IPS DF 19.7 (cell line): ENCODE measurements at regions not wholly inside any gene's neighbourhood (a gene's known extent, or its start where the extent isn't known, plus 50 kb on each side); places are given as distances from the start of the nearest gene placed in this dataset.

Experiments used
- DNase-seq: peaks from one replicate; pipeline ENCODE4 v3.0.0-alpha.2; 2013; ENCODE audit warnings: low read depth, low spot score

GRCh38 chr5:125492977-125493376, 746.5 kb upstream of the ZNF608 start:
- no peak for DNase-seq

GRCh38 chr5:125496393-125496792, 750.0 kb upstream of the ZNF608 start:
- DNase-seq: no peak

- no peak for DNase-seq
These were observed 751.2 kb upstream of the ZNF608 start for GRCh38 chr5:125497651-125498050.

- no peak for DNase-seq
These were observed 753.3 kb upstream of the ZNF608 start for GRCh38 chr5:125499636-125500332.

- DNase-seq: no peak
These were observed 755.0 kb upstream of the ZNF608 start for GRCh38 chr5:125501396-125501795.

GRCh38 chr5:125503946-125504345, 757.5 kb upstream of the ZNF608 start:
- no peak for DNase-seq

- no peak for DNase-seq
These were observed 758.7 kb upstream of the ZNF608 start for GRCh38 chr5:125505115-125505514.

- DNase-seq: no peak
These were observed 759.7 kb upstream of the ZNF608 start for GRCh38 chr5:125506124-125506523.

GRCh38 chr5:125508225-125508624, 761.8 kb upstream of the ZNF608 start:
- DNase-seq: no peak

- no peak for DNase-seq
These were observed 764.2 kb upstream of the ZNF608 start for GRCh38 chr5:125510651-125511050.

- DNase-seq: no peak
These were observed 771.6 kb upstream of the ZNF608 start for GRCh38 chr5:125517973-125518550.

- DNase-seq: no peak
These were observed 774.9 kb upstream of the ZNF608 start for GRCh38 chr5:125521289-125521688.

- no peak for DNase-seq
These were observed 778.9 kb upstream of the ZNF608 start for GRCh38 chr5:125525356-125525755.

- no peak for DNase-seq
These were observed 780.5 kb upstream of the ZNF608 start for GRCh38 chr5:125526966-125527365.

- no peak for DNase-seq
These were observed 782.4 kb upstream of the ZNF608 start for GRCh38 chr5:125528881-125529280.

GRCh38 chr5:125530833-125531615, 784.6 kb upstream of the ZNF608 start:
- no peak for DNase-seq

GRCh38 chr5:125536095-125536494, 789.7 kb upstream of the ZNF608 start:
- no peak for DNase-seq

GRCh38 chr5:125536582-125536981, 790.1 kb upstream of the ZNF608 start:
- DNase-seq: no peak

- no peak for DNase-seq
These were observed 791.2 kb upstream of the ZNF608 start for GRCh38 chr5:125537661-125538060.

GRCh38 chr5:125538469-125538868, 792.0 kb upstream of the ZNF608 start:
- no peak for DNase-seq

GRCh38 chr5:125541085-125541484, 794.6 kb upstream of the ZNF608 start:
- no peak for DNase-seq

- no peak for DNase-seq
These were observed 803.0 kb upstream of the ZNF608 start for GRCh38 chr5:125549322-125549911.
